ENCODE measurements at regions not wholly inside any gene's neighbourhood (a gene's known extent, or its start where the extent isn't known, plus 50 kb on each side); places are given as distances from the start of the nearest gene placed in this dataset.
"Not testable (repeated sequence)": the region's sequence is repeated elsewhere in the genome, so short reads cannot be mapped to it uniquely, and the experiment has no call there.

- not testable (repeated sequence) for H3K4me3 ChIP-seq (ENCODE audit: low read depth, low read length); DNase-seq (ENCODE audit: low read depth)
These were observed 1095.2 kb downstream of the RPIA start for GRCh38 chr2:89786642-89787041.

GRCh38 chr2:89795530-89795929, 1104.1 kb downstream of the RPIA start:
- DNase-seq (ENCODE audit: low read depth); H3K4me3 ChIP-seq (ENCODE audit: low read depth, low read length): not testable (repeated sequence)

GRCh38 chr2:89797320-89798038, 1106.0 kb downstream of the RPIA start:
- H3K4me3 ChIP-seq (ENCODE audit: low read depth, low read length), result no peak overlapping the region
- DNase-seq (ENCODE audit: low read depth), result no peak

- DNase-seq (ENCODE audit: low read depth), result not testable (repeated sequence)
These were observed 1109.7 kb downstream of the RPIA start for GRCh38 chr2:89801207-89801606.

GRCh38 chr2:89806363-89806762, 1114.9 kb downstream of the RPIA start:
- DNase-seq (ENCODE audit: low read depth); H3K4me3 ChIP-seq (ENCODE audit: low read depth, low read length): not testable (repeated sequence)

More at GRCh38 chr2:89801207-89801606, 1109.7 kb downstream of the RPIA start:
- H3K4me3 ChIP-seq (ENCODE audit: low read depth, low read length), result not testable (repeated sequence)

DNA sequence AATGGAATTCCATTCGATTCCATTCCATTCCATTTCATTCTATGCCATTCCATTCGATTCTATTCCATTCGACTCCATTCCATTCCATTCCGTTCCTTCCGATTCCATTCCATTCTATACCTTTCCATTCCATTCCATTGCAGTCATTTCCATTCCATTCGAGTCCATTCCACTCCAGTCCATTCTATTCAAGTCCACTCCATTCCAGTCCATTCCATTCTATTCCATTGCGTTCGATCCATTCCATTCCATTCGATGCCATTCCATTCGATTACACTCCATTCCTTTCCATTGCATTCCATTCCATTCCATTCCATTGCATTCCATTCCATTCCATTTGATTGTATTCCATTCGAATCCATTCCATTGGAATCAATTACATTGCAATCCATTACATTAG, 1119.8 kb downstream of the RPIA start:
- no peak overlapping the region for H3K4me3 ChIP-seq (ENCODE audit: low read depth, low read length)
- DNase-seq (ENCODE audit: low read depth), result no peak

GRCh38 chr2:89811910-89812309, 1120.4 kb downstream of the RPIA start:
- not testable (repeated sequence) for H3K4me3 ChIP-seq (ENCODE audit: low read depth, low read length); DNase-seq (ENCODE audit: low read depth)

GRCh38 chr2:89814359-89814758, 1122.9 kb downstream of the RPIA start:
- DNase-seq (ENCODE audit: low read depth); H3K4me3 ChIP-seq (ENCODE audit: low read depth, low read length): not testable (repeated sequence)

DNA sequence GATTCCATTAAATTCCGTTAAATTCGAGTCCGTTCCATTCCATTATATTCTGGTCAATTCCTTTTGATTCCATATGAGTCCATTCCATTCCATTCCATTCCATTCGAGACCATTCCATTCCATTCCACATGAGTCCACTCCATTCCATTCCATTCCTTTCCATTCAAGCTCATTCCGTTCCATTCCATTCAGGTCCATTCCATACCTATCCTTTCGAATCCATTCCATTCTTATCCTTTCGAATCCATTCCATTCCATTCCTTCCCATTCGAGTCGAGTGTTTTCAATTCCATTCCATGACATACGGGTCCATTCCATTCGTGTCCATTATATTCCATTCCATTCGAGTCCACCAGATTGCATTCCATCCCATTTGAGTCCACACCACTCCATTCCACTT, 1127.4 kb downstream of the RPIA start:
- H3K4me3 ChIP-seq (ENCODE audit: low read depth, low read length), result no peak overlapping the region
- DNase-seq (ENCODE audit: low read depth), result no peak

DNA sequence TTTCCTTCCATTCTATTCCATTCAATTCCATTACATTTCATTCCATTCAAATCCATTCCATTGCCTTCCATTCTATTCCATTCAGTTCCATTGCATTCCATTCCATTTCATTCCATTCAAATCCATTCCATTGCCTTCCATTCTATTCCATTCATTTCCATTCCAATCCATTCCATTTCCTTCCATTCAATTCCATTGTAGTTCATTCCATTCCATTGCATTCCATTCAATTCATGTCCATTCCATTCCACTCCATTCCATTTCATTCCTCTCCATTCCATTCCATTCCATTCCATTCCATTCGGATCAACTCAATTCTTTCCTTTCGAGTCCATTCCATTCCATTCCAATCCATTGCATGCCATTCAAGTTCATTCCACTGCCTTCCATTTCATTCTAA, 1128.3 kb downstream of the RPIA start:
- H3K4me3 ChIP-seq (ENCODE audit: low read depth, low read length), result no peak overlapping the region
- DNase-seq (ENCODE audit: low read depth), result no peak

- no peak overlapping the region for H3K4me3 ChIP-seq (ENCODE audit: low read depth, low read length)
- DNase-seq (ENCODE audit: low read depth), result no peak
These were observed 1128.8 kb downstream of the RPIA start for GRCh38 chr2:89820248-89820647.

DNA sequence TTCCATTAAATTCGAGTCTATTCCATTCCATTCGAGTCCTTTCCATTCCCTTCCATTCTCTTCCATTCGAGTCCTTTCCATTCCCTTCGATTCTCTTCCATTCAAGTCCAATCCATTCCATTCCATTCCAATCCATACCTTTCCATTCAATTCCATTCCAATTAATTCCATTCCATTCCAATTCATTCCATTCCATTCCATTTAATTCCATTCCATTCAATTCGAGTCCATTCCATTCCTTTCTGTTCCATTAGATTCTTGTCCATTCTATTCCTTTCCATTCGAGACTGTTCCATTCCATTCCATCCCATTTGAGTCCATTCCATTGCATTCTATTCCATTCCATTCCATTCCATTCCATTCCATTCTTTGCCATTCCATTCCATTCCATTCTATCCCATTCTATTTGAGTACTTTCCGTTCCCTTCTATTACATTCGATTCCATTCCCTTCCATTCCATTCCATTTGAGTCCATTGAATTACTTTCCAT, 1130.0 kb downstream of the RPIA start:
- H3K4me3 ChIP-seq (ENCODE audit: low read depth, low read length), result no peak overlapping the region
- DNase-seq (ENCODE audit: low read depth), result no peak

- not testable (repeated sequence) for H3K4me3 ChIP-seq (ENCODE audit: low read depth, low read length); DNase-seq (ENCODE audit: low read depth)
These were observed 1130.9 kb downstream of the RPIA start for GRCh38 chr2:89822342-89822741.

DNA sequence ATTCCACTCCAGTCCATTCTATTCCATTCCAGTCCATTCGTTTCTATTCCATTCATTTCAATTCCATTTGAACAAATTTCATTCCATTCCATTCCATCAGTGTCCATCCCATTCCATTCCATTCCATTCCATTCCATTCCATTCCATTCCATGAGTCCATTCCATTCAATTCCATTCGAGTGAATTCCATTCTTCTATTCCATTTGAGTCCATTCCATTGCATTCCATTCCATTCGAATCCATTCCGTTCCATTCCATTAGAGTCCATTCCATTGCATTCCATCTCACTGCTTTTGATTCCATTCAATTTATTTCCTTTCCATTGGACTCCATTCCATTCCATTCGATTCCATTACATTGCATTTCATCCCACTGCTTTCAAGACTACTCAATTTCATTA, 1132.1 kb downstream of the RPIA start:
- no peak overlapping the region for H3K4me3 ChIP-seq (ENCODE audit: low read depth, low read length)
- no peak for DNase-seq (ENCODE audit: low read depth)

DNA sequence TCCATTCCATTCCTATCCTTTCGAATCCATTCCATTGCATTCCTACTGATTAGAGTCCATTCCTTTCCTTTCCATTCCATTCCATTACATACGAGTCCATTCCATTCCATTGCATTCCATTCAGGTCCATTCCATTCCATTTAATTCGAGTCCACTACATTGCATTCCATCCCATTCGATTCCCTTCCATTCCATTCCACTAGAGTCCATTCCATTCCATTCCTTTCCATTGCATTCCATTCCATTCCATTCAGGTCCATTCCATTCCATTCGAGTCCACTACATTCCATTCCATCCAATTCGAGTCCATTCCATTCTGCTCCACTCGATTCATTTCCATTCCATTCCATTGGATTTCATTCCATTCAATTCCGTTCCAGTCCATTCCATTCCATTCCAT, 1133.6 kb downstream of the RPIA start:
- H3K4me3 ChIP-seq (ENCODE audit: low read depth, low read length), result no peak overlapping the region
- DNase-seq (ENCODE audit: low read depth), result no peak

GRCh38 chr2:89826741-89827140, 1135.3 kb downstream of the RPIA start:
- not testable (repeated sequence) for H3K4me3 ChIP-seq (ENCODE audit: low read depth, low read length); DNase-seq (ENCODE audit: low read depth)

DNA sequence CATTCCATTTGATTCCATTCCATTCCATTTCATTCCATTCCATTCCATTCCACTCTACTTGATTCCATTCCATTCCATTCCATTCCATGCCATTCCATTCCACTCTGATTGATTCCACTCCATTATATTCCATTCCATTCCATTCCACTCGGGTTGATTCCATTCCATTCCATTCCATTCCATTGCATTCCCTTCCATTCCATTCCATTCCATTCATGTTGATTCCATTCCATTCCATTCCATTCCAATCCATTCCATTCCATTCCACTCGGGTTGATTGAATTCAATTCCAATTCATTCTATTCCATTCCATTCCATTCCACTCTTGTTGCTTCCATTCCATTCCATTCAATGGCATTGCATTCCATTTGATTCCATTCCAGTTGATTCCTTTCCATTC, 1136.4 kb downstream of the RPIA start:
- DNase-seq (ENCODE audit: low read depth); H3K4me3 ChIP-seq (ENCODE audit: low read depth, low read length): not testable (repeated sequence)

- DNase-seq (ENCODE audit: low read depth); H3K4me3 ChIP-seq (ENCODE audit: low read depth, low read length): not testable (repeated sequence)
These were observed 1136.9 kb downstream of the RPIA start for GRCh38 chr2:89828416-89828815.

- not testable (repeated sequence) for DNase-seq (ENCODE audit: low read depth); H3K4me3 ChIP-seq (ENCODE audit: low read depth, low read length)
These were observed 1137.6 kb downstream of the RPIA start for GRCh38 chr2:89828961-89829631.

- no peak overlapping the region for H3K4me3 ChIP-seq (ENCODE audit: low read depth, low read length)
- DNase-seq (ENCODE audit: low read depth), result no peak
These were observed 1138.4 kb downstream of the RPIA start for GRCh38 chr2:89829828-89830227.

Data from skeletal muscle cell (primary cell).